ENCODE measurements at regions not wholly inside any gene's neighbourhood (a gene's known extent, or its start where the extent isn't known, plus 50 kb on each side); places are given as distances from the start of the nearest gene placed in this dataset.
A peak's percentile ranks its signal among the peaks of the same experiment; 100 is the strongest.
"Not testable (repeated sequence)": the region's sequence is repeated elsewhere in the genome, so short reads cannot be mapped to it uniquely, and the experiment has no call there.

DNA sequence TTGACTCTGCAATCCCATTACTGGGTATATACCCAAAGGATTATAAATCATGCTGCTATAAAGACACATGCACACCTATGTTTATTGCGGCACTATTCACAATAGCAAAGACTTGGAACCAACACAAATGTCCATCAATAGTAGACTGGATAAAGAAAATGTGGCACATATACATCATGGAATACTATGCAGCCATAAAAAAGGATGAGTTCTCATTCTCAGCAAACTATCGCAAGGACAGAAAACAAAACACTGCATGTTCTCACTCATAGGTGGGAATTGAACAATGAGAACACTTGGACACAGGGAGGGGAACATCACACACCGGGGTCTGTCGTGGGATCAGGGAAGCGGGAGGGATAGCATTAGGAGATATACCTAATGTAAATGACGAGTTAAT, 81.1 kb upstream of the USP24 start:
- DNase-seq (ENCODE audit: low read depth); in situ Hi-C loops (cut with HindIII; ENCODE audit: low pct_unique_long_range_greater_than_20kb, low sequenced_read_pairs): not testable (repeated sequence)

DNA sequence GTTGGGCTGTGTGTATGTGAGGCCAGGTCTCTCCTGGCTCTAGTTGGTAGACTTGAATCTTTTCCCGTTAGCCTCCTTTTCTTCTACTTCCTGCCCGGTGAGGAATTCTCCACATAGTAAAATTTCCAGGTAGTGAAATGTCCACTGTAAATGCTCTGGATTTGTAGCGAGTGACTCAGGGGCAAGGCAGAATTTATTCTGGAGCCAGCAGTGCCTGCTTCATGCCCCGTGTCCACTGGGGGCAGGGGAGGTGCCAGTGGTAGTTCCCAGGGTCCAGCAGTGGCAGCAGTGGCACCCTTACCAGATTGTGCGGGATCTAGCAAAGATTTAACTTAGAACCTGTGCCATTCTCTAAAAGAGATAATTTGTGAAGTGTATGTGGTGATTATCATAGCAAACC, 74.5 kb upstream of the USP24 start:
- in situ Hi-C loops (cut with HindIII; ENCODE audit: low pct_unique_long_range_greater_than_20kb, low sequenced_read_pairs) = no loop called here
- DNase-seq (ENCODE audit: low read depth) = no peak

DNA sequence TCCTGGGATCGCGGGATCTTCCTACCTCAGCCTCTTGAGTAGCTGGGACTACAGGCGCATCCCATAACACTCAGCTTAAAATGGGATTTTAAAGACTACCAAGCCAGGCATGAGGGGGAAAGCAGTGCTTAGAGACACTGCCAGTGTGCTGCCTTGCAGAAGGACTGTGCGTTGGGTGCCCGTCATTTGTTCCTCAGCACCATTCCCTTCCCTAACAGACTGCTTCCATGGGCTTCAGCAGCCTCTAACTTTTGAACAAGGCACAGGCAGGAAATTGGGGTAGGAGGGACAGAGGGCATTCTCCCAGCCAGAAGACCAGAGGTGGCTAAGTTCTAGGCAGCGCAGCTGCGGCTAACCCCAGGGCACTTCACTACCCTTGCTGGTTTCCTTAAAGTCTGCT, 73.9 kb upstream of the USP24 start:
- in situ Hi-C loops (cut with HindIII; ENCODE audit: low pct_unique_long_range_greater_than_20kb, low sequenced_read_pairs) = no loop called here

DNA sequence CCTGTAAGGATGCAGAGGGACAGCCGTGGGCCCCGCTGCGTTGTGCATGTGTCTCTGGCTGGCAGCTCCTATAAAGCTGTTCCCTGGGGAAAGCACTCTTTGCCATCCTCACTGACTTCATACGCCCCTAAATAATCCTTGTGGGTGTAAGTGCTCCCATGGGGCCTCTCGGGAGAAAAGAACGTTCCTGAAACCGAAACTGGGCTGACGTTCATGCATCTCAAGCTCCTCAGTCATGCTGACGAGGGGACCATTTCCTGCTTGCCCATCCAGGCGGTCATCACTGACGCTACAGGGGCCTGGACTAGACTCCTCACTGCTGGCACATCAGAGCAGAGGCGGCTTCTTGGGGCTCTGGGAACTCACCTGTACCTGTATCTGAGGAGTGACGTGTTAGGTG, 73.1 kb upstream of the USP24 start:
- DNase-seq (ENCODE audit: low read depth) = no peak
- in situ Hi-C loops (cut with HindIII; ENCODE audit: low pct_unique_long_range_greater_than_20kb, low sequenced_read_pairs) = no loop called here

More for the DNA sequence above, 73.9 kb upstream of the USP24 start:
- no peak for DNase-seq (ENCODE audit: low read depth)

DNA sequence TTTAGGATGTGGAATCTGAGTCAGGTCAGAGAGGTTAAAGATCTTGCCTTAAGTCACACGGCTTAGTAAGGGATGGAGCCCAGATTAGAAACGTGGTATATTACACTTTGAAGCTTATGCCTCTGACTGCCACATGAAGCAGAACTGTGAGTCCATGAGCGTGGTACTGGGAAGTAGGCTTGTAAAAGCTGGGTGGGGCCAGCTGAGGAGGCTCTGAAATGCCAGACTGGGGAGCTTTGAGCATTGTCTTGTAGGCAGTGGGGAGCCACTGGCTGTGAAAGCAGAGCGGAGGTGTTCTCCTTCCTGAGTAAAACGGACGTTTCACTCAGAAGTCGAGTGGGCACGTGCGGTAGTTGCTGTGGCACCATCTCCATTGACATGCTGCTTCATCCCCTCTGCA, 72.6 kb upstream of the USP24 start:
- in situ Hi-C loops (cut with HindIII; ENCODE audit: low pct_unique_long_range_greater_than_20kb, low sequenced_read_pairs) = no loop called here
- no peak for DNase-seq (ENCODE audit: low read depth)

DNA sequence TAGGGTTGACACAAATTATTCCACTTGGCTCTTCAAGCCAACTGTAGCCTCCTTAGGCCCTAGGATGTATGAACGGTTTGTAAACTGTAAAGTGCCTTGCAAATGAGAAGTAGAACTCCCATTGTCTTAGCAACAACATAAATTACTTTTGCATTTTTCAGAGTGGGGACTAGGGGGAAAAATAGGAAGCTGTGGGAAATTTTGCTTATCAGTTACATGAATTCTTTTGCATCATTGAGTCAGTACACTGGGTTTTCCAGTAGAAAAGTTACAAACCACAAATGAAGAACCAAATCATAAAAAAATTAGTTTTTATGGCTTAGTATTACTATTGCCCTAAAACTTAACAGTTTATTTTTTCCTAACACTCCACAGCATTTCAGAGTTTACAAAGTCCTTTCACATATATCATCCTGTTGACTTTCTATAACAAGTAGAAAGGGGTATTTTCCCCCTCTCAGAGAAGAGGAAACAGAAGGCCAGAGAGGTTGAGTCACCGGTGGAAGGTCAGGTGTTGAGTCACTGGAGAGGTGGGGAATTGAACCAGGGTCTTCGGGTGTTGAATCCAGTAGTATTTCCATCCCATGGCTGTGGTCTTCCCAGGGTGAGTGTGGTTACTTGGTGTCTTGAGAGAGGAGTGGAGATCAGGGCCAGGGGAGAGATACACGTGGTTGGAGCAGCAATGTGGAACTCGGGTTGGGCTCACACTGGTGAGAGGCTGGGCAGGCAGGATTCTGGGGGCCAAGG, 71.9 kb upstream of the USP24 start:
- in situ Hi-C loops (cut with HindIII; ENCODE audit: low pct_unique_long_range_greater_than_20kb, low sequenced_read_pairs) = no loop called here
- no peak for DNase-seq (ENCODE audit: low read depth)

DNA sequence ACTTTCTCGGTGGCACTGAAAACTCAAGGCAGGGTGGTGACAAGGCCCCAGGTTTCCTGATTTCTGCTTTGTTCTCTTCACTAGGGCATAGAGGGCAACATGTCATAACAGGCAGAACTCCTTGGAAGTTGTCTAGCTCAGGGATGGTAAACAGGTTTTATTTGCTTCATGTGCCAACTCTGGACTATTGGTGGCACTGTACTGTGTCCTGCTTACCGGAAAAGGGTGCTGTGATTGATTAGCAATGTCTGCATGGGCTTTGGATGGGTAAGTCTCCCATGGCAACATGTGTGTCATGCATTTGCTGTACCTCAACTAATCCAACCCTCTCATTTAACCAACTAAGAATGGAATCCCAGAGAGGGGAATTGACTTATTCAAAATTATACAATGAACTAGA, 70.7 kb upstream of the USP24 start:
- in situ Hi-C loops (cut with HindIII; ENCODE audit: low pct_unique_long_range_greater_than_20kb, low sequenced_read_pairs) = no loop called here
- DNase-seq (ENCODE audit: low read depth) = no peak

DNA sequence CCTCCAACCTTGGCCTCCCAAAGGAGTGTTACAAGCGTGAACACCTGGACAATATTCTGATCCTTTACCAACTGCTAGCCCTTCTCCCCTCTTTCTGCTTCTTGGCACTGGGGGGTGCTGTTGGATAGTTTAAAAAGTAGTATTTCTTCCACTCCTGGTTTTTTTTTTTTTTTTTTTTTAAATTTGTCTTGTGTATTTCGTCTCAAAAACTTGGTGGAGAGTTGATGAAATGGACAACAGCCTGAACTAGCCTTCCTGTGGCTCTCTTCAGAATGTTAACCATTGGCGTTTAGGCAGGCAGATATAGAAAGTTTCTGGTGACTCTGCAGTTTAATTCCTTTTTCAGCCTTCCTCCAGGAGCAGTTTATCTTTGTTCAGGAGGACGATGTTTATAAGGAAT, 69.7 kb upstream of the USP24 start:
- in situ Hi-C loops (cut with HindIII; ENCODE audit: low pct_unique_long_range_greater_than_20kb, low sequenced_read_pairs) = no loop called here

DNA sequence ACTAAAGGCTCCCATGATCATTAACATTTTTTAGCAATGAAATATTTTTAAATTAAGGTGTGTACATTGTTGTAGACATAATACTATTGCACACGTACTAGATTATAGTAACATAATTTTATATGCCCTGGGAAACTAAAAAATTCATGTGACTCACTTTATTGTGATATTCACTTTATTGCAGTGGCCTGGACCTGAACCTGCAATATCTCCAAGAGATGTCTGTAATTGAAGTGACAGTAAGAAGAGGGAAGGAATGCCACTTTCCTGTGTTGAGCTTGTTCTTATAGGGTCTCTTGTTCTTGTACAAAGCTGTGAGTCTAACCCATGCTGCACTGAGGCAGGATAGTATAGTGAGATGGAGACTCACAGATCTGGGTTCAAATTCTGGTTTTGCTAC, 66.9 kb upstream of the USP24 start:
- DNase-seq (ENCODE audit: low read depth) = no peak
- in situ Hi-C loops (cut with HindIII; ENCODE audit: low pct_unique_long_range_greater_than_20kb, low sequenced_read_pairs) = no loop called here

More for the DNA sequence above, 69.7 kb upstream of the USP24 start:
- DNase-seq (ENCODE audit: low read depth) = peak; percentile 46

DNA sequence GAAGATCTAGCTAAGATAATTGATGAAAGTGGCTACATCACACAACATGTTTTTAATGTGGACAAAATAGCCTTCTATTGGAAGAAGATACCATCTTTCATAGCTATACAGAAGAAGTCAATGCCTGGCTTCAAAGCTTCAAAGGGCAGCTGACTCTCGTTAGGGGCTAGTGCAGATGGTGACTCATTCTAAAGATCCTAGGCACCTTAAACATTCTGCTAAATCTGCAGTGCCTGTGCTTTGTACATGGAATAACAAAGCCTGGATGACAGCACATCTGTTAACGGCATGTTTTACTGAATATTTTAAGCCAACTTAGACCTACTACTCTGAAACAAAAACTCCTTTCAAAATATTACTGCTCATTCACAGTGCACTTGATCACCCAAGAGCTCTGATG, 65.6 kb upstream of the USP24 start:
- in situ Hi-C loops (cut with HindIII; ENCODE audit: low pct_unique_long_range_greater_than_20kb, low sequenced_read_pairs) = no loop called here
- no peak for DNase-seq (ENCODE audit: low read depth)

DNA sequence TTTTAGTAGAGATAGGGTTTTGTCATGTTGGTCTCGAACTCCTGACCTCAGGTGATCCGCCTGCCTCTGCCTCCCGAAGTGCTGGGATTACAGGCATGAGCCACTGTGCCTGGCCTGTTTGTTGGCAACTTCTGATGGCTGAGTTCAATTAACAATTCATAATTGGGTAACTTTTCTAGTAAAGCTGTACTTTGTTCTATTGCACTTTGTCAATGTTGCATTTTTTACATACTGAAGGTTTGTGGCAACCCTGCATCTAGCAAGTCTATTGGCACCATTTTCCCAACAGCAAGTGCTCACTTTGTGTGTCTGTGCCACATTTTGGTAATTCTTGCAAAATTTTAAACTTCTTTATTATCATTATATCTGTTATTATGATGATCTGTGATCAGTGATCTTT, 64.5 kb upstream of the USP24 start:
- in situ Hi-C loops (cut with HindIII; ENCODE audit: low pct_unique_long_range_greater_than_20kb, low sequenced_read_pairs) = no loop called here
- DNase-seq (ENCODE audit: low read depth) = no peak

DNA sequence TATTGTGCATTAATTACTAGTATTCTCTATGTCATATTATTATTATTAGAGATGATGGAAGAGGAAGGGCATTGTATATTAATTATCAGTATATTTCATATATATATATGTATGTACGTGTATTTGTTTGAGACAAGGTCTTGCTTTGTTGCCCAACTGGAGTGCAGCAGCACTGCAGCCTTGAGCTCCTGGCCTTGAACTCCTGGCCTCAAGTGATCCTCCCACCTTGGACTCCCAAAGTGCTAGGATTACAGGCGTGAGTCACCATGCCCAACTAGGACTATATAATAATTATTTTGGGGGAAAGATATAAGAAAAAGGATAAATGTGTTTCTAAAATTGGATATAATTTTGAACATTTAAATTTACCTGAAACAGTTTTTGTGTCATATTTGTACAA, 63.2 kb upstream of the USP24 start:
- DNase-seq (ENCODE audit: low read depth) = no peak
- in situ Hi-C loops (cut with HindIII; ENCODE audit: low pct_unique_long_range_greater_than_20kb, low sequenced_read_pairs) = no loop called here

DNA sequence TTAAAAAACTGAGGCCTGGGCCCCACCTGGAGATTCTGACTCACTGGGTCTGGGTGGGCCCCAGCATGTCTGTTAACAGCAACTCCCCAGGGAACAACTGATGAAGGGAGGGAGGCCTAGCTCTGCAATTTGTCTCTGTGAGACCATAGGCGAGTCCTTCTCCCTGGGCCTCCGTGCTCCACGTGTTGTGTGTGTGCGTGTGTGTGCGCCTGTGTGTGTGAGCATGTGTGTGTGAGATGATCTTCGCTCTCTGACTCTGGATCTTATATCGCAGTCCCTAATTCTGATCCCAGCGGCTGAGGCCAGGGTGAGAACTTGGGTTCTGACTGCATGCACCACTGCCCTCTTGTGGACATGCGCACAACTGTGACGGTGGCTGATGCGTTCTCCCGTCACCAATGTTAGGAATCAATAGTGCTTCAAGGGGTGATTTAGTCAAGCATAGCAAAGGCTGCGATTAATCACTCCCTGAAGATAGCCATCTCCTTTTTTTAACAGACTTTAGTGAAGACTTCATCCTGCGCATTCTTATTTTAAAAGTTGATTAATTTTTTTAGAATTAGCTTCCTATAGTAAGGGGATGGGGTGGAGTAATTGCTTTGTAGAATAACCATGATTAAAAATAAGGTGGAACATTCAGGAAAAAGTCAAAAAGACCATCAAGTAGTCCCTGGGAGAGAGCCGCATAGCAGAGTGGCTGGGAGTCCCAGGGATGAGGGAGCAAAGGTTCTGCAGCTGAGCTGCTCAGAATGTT, 62.4 kb upstream of the USP24 start:
- in situ Hi-C loops (cut with HindIII; ENCODE audit: low pct_unique_long_range_greater_than_20kb, low sequenced_read_pairs) = no loop called here
- peak; percentile 46 for DNase-seq (ENCODE audit: low read depth)

DNA sequence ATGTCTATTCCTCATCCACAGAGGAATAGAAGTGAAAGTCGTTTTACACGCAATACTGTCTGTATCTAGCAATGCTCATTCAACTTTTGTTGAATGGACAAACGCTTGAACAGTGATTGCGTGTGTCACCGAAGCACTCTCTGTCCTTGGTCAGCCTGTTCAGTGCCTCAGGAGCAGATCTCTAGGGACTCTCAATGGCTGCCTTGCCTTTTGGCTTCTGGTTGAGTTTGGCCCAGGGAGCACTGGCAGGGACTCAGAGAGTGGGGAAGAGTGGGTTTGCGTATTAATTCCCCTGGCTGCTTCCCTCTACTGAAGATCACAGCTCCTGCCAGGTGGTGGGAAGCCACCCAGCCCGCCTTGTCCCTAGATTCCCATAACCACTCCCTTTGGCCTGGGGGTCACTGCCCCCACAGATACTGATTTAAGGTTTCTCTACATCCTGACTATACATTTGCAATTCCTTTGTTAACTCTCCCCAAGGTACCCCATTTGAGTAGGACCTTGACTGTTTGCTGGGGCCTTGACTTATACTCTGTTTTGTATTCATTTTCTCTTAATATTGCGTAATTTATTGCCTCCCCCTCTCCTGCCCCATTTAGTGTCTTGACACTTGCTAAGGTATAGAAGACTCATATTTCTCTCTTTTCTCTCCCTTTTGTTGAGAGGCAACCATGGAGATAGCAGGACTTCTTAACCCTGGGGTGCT, 61.7 kb upstream of the USP24 start:
- DNase-seq (ENCODE audit: low read depth) = no peak
- in situ Hi-C loops (cut with HindIII; ENCODE audit: low pct_unique_long_range_greater_than_20kb, low sequenced_read_pairs) = no loop called here

DNA sequence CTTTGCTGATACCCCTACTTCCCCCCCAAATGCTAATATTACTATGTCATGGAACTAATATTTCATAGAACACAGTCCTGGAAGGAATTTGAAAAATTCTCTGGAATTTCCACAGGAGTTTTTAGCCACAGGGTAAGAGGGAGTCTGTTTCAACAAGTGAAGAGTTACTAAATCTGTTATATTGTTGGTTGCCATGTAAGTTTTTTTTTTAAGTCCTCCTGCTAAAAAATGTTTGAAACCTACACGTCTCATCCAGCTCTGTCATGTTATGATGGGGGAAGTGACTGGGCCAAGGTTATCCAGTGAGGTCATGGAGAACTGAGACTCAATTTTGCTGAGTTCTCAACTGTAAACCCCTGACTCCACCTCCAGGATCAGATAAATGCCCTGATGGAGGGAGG, 60.8 kb upstream of the USP24 start:
- in situ Hi-C loops (cut with HindIII; ENCODE audit: low pct_unique_long_range_greater_than_20kb, low sequenced_read_pairs) = no loop called here
- no peak for DNase-seq (ENCODE audit: low read depth)

DNA sequence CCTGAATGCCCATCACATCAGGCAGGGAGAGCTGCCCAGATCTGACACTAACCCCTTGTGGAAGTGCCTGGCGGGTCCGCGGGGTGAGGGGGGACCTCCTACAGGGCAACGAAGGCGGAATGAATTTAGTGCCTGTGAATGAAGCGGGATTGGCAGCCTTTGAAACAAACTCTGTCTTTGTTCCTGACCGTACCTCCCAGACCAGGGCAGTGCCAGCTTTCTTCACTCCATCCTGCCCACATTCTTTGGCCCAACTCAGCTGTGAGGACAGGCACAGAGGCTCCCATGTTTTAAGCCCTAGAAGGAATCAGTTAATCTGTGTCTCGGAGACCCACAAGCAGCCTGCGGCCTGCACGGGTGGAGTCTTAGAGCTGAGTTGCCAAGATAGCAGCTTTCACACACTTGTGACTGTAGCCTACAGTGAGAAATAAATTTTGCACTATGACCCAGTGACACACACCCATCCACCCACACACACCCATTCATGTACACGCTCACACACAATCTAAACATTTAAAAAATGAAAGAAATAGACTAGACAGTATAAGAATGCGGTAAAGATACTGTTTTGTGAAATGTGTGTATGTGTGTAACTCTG, 60.1 kb upstream of the USP24 start:
- in situ Hi-C loops (cut with HindIII; ENCODE audit: low pct_unique_long_range_greater_than_20kb, low sequenced_read_pairs) = no loop called here

DNA sequence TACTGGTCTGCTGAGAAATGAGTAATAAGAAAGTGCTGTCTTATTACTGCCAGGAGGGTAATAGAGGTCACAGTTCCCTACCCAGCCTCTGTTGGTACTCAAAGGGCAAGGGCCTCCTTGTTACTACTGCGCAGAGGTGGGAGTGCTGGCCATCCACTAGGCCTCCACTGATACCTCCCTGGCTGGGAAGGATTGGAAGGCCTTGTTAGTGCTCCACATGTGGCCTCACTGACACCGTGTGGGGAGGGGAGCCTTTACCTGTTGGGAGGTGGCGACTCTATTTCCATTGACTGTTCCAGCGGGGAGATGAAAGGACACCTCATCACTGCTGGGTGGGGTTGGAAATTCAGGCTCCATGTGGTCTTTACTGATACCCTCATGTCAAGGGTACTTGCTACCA, 57.8 kb upstream of the USP24 start:
- in situ Hi-C loops (cut with HindIII; ENCODE audit: low pct_unique_long_range_greater_than_20kb, low sequenced_read_pairs) = no loop called here
- no peak for DNase-seq (ENCODE audit: low read depth)

More for the DNA sequence above, 60.1 kb upstream of the USP24 start:
- DNase-seq (ENCODE audit: low read depth) = no peak
